ENCODE measurements at regions not wholly inside any gene's neighbourhood (a gene's known extent, or its start where the extent isn't known, plus 50 kb on each side); places are given as distances from the start of the nearest gene placed in this dataset.

DNA sequence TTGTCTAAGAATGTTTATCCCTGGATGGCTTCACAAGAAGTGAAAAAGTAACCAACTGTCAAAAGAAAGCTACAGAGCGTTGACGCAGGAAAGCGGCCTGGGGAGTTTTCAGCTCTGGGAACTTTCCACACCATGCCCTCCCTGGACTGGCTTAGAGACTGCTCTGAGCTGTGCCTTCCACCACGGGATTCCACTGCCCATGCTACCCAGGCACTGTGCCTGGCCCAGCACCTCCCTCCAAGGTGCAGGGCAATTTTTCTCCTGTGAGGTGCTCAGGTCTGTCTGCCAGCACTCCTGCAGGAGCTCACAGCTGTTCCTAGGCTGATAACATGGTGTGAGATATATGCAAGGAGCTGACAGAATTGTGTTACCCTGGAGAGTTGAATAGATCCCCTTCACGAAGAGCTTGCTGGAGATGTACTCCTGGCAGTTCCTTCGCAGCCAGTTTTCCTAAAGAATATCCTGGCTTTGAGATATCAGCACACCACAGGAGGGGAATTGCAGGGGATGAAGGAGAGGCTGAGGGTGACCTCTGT, 258.3 kb upstream of the B3GAT1 start:
- Histone ChIP-seq H3K4me3 (ENCODE audit: low read depth, low read length) (no peak overlapping the region), H3K36me3 (ENCODE audit: control insufficient read depth, insufficient read depth, low read length) (no peaks in the 10 kb centered on the region), H3K27me3 (ENCODE audit: control insufficient read depth, insufficient read depth, low read length) (no peaks in the 10 kb centered on the region)
- POLR2A ChIA-PET: no interaction called here
- CTCF ChIA-PET: no interaction called here
- DNase-seq (ENCODE audit: low read depth): no peak
- TF ChIP-seq, protein P1, sequence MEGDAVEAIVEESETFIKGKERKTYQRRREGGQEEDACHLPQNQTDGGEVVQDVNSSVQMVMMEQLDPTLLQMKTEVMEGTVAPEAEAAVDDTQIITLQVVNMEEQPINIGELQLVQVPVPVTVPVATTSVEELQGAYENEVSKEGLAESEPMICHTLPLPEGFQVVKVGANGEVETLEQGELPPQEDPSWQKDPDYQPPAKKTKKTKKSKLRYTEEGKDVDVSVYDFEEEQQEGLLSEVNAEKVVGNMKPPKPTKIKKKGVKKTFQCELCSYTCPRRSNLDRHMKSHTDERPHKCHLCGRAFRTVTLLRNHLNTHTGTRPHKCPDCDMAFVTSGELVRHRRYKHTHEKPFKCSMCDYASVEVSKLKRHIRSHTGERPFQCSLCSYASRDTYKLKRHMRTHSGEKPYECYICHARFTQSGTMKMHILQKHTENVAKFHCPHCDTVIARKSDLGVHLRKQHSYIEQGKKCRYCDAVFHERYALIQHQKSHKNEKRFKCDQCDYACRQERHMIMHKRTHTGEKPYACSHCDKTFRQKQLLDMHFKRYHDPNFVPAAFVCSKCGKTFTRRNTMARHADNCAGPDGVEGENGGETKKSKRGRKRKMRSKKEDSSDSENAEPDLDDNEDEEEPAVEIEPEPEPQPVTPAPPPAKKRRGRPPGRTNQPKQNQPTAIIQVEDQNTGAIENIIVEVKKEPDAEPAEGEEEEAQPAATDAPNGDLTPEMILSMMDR (IDR thresholded peaks at IDR 0.05; ENCODE audit: insufficient read depth, low read depth, low read length): no peak

- no peak for DNase-seq (ENCODE audit: low read depth)
- ChIA-PET CTCF (no interaction called here), POLR2A (no interaction called here)
- TF ChIP-seq, protein P1 (IDR thresholded peaks at IDR 0.05; ENCODE audit: insufficient read depth, low read depth, low read length): no peak
- Histone ChIP-seq H3K27me3 (ENCODE audit: control insufficient read depth, insufficient read depth, low read length) (no peaks in the 10 kb centered on the region), H3K36me3 (ENCODE audit: control insufficient read depth, insufficient read depth, low read length) (no peaks in the 10 kb centered on the region), H3K4me3 (ENCODE audit: low read depth, low read length) (no peak overlapping the region)
These were observed 257.8 kb upstream of the B3GAT1 start for GRCh38 chr11:134669796-134670195.

- TF ChIP-seq, protein P1 (IDR thresholded peaks at IDR 0.05; ENCODE audit: insufficient read depth, low read depth, low read length): no peak
- POLR2A ChIA-PET: no interaction called here
- H3K4me3 ChIP-seq (ENCODE audit: low read depth, low read length): no peak overlapping the region
- H3K27me3 ChIP-seq (ENCODE audit: control insufficient read depth, insufficient read depth, low read length): no peaks in the 10 kb centered on the region
- no peaks in the 10 kb centered on the region for H3K36me3 ChIP-seq (ENCODE audit: control insufficient read depth, insufficient read depth, low read length)
- CTCF ChIA-PET: no interaction called here
- DNase-seq (ENCODE audit: low read depth): no peak
These were observed 256.8 kb upstream of the B3GAT1 start for GRCh38 chr11:134668796-134669195.

- Histone ChIP-seq H3K36me3 (ENCODE audit: control insufficient read depth, insufficient read depth, low read length) (no peaks in the 10 kb centered on the region), H3K4me3 (ENCODE audit: low read depth, low read length) (no peak overlapping the region), H3K27me3 (ENCODE audit: control insufficient read depth, insufficient read depth, low read length) (no peaks in the 10 kb centered on the region)
- no peak for DNase-seq (ENCODE audit: low read depth)
- POLR2A ChIA-PET: no interaction called here
- TF ChIP-seq, protein P1 (IDR thresholded peaks at IDR 0.05; ENCODE audit: insufficient read depth, low read depth, low read length): no peak
- CTCF ChIA-PET: no interaction called here
These were observed 256.0 kb upstream of the B3GAT1 start for GRCh38 chr11:134668076-134668475.

DNA sequence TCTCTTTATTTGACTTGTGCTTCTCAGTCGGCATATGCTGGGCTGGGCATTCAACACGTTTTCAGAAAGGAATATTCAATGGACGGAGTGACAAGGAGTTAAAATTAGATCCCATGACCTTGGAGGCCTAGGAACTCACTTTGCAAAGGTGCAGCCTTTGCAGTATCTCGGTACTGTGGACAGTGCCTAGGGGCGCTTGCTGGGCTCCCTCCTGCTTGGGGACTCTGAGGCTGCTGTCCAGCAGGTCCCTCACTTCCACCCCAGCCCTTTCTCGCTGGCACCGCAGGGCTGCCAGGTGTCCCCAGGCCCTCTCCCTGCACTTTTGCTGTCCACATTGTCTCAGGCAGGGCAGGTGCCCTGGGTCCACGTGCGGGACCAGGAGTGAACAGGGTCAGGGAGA, 255.5 kb upstream of the B3GAT1 start:
- Histone ChIP-seq H3K36me3 (ENCODE audit: control insufficient read depth, insufficient read depth, low read length) (no peaks in the 10 kb centered on the region), H3K4me3 (ENCODE audit: low read depth, low read length) (no peak overlapping the region), H3K27me3 (ENCODE audit: control insufficient read depth, insufficient read depth, low read length) (no peaks in the 10 kb centered on the region)
- TF ChIP-seq, protein P1 (IDR thresholded peaks at IDR 0.05; ENCODE audit: insufficient read depth, low read depth, low read length): no peak
- DNase-seq (ENCODE audit: low read depth): no peak
- ChIA-PET CTCF (no interaction called here), POLR2A (no interaction called here)

Measured in BJ (cell line).